Neuronal stem cell (in vitro differentiated cells): ENCODE measurements at regions not wholly inside any gene's neighbourhood (a gene's known extent, or its start where the extent isn't known, plus 50 kb on each side); places are given as distances from the start of the nearest gene placed in this dataset.

Experiments used
- DNase-seq: peaks from one replicate; pipeline ENCODE4 v3.0.0-alpha.2; 2013; ENCODE audit warnings: low spot score
- H2AFZ ChIP-seq: one replicate; pipeline ENCODE4 v1.6.1; 2013; ENCODE audit warnings: mild to moderate bottlenecking, low read length, inconsistent platforms
- H2AK5ac ChIP-seq: 2 replicates; pipeline ENCODE4 v1.6.1; 2013; ENCODE audit warnings: low read depth, mild to moderate bottlenecking, inconsistent platforms, low read length, moderate library complexity, mixed read lengths
- H2BK120ac ChIP-seq: 2 replicates; pipeline ENCODE4 v1.6.1; 2013; ENCODE audit warnings: low read depth, mild to moderate bottlenecking, inconsistent platforms, low read length, moderate library complexity, mixed read lengths
- H2BK12ac ChIP-seq: one replicate; pipeline ENCODE4 v1.6.1; 2013; ENCODE audit warnings: low read length, inconsistent platforms
- H2BK15ac ChIP-seq: 2 replicates; pipeline ENCODE4 v1.6.1; 2013; ENCODE audit warnings: mild to moderate bottlenecking, low read length, inconsistent platforms, mixed read lengths
- H2BK5ac ChIP-seq: one replicate; pipeline ENCODE4 v1.6.1; 2013; ENCODE audit warnings: inconsistent platforms, mild to moderate bottlenecking, low read length, moderate library complexity
- H3K14ac ChIP-seq: one replicate; pipeline ENCODE4 v1.6.1; 2013; ENCODE audit warnings: low read length, inconsistent platforms
- H3K18ac ChIP-seq: 2 replicates; pipeline ENCODE4 v1.6.1; 2013; ENCODE audit warnings: low read length, inconsistent platforms
- H3K23ac ChIP-seq: 2 replicates; pipeline ENCODE4 v1.6.1; 2013; ENCODE audit warnings: low read depth, mild to moderate bottlenecking, mixed read lengths, low read length, inconsistent platforms; ENCODE audit not compliant: poor library complexity
- H3K27ac ChIP-seq: replicated peaks from 3 replicates; pipeline ENCODE4 v1.5.1; 2013; ENCODE audit warnings: low read length, inconsistent platforms
- H3K27me3 ChIP-seq, 3 experiments: 2 replicates each; pipeline ENCODE4 v1.6.1; 2013; ENCODE audit warnings: low read length in 3 of 3, mild to moderate bottlenecking in 2 of 3, inconsistent platforms in 1 of 3, low read depth in 1 of 3, mixed read lengths in 1 of 3, moderate library complexity in 1 of 3; ENCODE audit not compliant: control insufficient read depth in 3 of 3, insufficient read depth in 3 of 3
- H3K36me3 ChIP-seq, 2 donors: replicated peaks in 1 of 2; 2 replicates each; pipeline ENCODE4 v1.6.1; 2013; ENCODE audit warnings: low read length in 2 of 2; ENCODE audit not compliant: control insufficient read depth in 2 of 2, insufficient read depth in 2 of 2
- H3K4ac ChIP-seq: 2 replicates; pipeline ENCODE4 v1.6.1; 2013; ENCODE audit warnings: inconsistent platforms, mild to moderate bottlenecking, low read length, moderate library complexity
- H3K4me1 ChIP-seq, 2 donors: 1 replicate in 1 of 2; 2 replicates in 1 of 2; pipeline ENCODE4 v1.6.1; 2013; ENCODE audit warnings: low read length in 2 of 2, low read depth in 1 of 2; ENCODE audit not compliant: control insufficient read depth in 2 of 2, insufficient read depth in 1 of 2
- H3K4me2 ChIP-seq: one replicate; pipeline ENCODE4 v1.6.1; 2013; ENCODE audit warnings: mild to moderate bottlenecking, low read length, inconsistent platforms; ENCODE audit not compliant: insufficient read depth, poor library complexity, severe bottlenecking
- H3K4me3 ChIP-seq, 2 donors: 2 replicates each; pipeline ENCODE4 v1.5.1; 2013; ENCODE audit warnings: low read length in 2 of 2, mild to moderate bottlenecking in 2 of 2, inconsistent platforms in 1 of 2, moderate library complexity in 1 of 2
- H3K79me1 ChIP-seq: one replicate; pipeline ENCODE4 v1.6.1; 2013; ENCODE audit warnings: low read depth, mild to moderate bottlenecking, inconsistent platforms, low read length, moderate library complexity
- H3K9ac ChIP-seq: one replicate; pipeline ENCODE4 v1.6.1; 2013; ENCODE audit warnings: mild to moderate bottlenecking, low read depth, low read length, inconsistent platforms; ENCODE audit not compliant: poor library complexity
- H3K9me3 ChIP-seq, 2 donors: replicated peaks in 1 of 2; 2 replicates each; pipeline versions ENCODE3 to v1.6.1; 2013; ENCODE audit warnings: low read length in 2 of 2, mild to moderate bottlenecking in 2 of 2, inconsistent platforms in 1 of 2, low read depth in 1 of 2, mixed read lengths in 1 of 2, moderate library complexity in 1 of 2; ENCODE audit not compliant: control insufficient read depth in 2 of 2, insufficient read depth in 1 of 2
- H4K8ac ChIP-seq: one replicate; pipeline ENCODE4 v1.6.1; 2013; ENCODE audit warnings: low read depth, mild to moderate bottlenecking, inconsistent platforms, low read length, moderate library complexity
- H4K91ac ChIP-seq: one replicate; pipeline ENCODE4 v1.6.1; 2013; ENCODE audit warnings: low read length, low read depth, mild to moderate bottlenecking, inconsistent platforms; ENCODE audit not compliant: poor library complexity
- WGBS, 2 donors: extraction: QIAGEN DNeasy Blood & Tissue Kit; methylation state at CpG; one replicate each; pipeline ENCODE4 v1.1.7; 2013; ENCODE audit warnings: missing lambda C conversion rate in 2 of 2, mixed read lengths in 1 of 2; ENCODE audit not compliant: insufficient read length in 2 of 2, insufficient replicate concordance in 1 of 2; ENCODE audit errors: extremely low coverage in 2 of 2; 5-methylcytosine and 5-hydroxymethylcytosine counted together

DNA sequence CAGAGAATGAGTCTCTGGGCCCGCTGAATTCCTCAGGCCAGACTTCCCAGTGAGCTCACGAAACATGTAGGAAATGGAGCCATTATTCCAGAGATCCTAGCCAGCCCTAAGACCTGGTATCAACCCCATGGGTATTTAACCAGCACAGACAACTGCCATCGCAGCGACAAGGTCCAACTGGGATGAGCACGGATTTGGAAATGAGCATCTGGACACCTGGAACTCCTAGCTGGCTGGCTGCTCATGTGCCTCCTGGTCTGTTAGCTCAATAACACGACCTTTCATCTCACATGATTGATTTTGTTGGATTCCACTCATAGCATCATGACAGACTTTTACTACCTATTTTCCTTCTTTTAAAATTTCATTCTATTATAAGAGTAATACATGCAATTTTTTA, 51.0 kb downstream of the POU3F3 start:
- H2AFZ ChIP-seq = no peak overlapping the region
- H2AK5ac ChIP-seq = no peak overlapping the region
- H3K27me3 ChIP-seq = no peaks in the 10 kb centered on the region
- no peaks in the 10 kb centered on the region for H3K79me1 ChIP-seq
- WGBS, 2 donors = no CpG with 5 or more reads among the region's 6 CpGs
- H2BK15ac ChIP-seq = no peak overlapping the region
- no peak overlapping the region for H2BK12ac ChIP-seq
- no peak overlapping the region for H4K8ac ChIP-seq
- H3K4me3 ChIP-seq = no peak overlapping the region
- no peak overlapping the region for H3K23ac ChIP-seq
- no peaks in the 10 kb centered on the region for H3K9me3 ChIP-seq
- H3K9ac ChIP-seq = no peak overlapping the region
- no peak overlapping the region for H3K4me2 ChIP-seq
- H3K18ac ChIP-seq = no peak overlapping the region
- no peak overlapping the region for H4K91ac ChIP-seq
- no peak overlapping the region for H3K4ac ChIP-seq
- H3K36me3 ChIP-seq = no peaks in the 10 kb centered on the region
- no peak overlapping the region for H2BK5ac ChIP-seq
- no peak overlapping the region for H3K27ac ChIP-seq
- H2BK120ac ChIP-seq = no peak overlapping the region
- H3K4me1 ChIP-seq = no peaks in the 10 kb centered on the region
- DNase-seq = no peak
- no peak overlapping the region for H3K14ac ChIP-seq

DNA sequence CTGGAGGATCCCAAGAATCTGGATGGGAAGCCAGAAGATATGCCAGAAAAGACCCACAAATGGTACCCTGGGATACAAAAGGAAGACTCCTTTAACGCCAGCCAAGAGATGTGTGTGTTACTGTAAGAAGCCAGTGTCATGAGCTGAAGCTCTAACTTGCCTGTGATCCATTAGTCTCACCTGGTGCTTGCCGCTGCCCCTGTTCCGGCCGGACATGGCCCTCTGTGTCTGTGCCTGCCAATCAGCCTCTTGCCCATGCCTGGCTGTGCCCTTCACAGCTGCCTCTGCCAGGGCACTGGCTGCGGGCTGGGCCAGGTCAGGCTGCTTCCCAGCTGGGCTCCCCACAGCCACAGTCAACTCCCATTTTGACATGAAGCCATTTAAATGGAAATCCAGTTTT, 55.4 kb downstream of the POU3F3 start:
- no peak overlapping the region for H2BK5ac ChIP-seq
- H3K27ac ChIP-seq = no peak overlapping the region
- H3K79me1 ChIP-seq = no peaks in the 10 kb centered on the region
- peak overlapping the region; percentile 51 for H3K18ac ChIP-seq
- no peaks in the 10 kb centered on the region for H3K4me1 ChIP-seq
- no peak overlapping the region for H3K4me2 ChIP-seq
- H3K4me3 ChIP-seq = peak overlapping the region in 1 of 2 donors; percentile 62
- H3K23ac ChIP-seq = peak overlapping the region; percentile 81
- no peak overlapping the region for H2AFZ ChIP-seq
- DNase-seq = no peak
- H4K8ac ChIP-seq = no peak overlapping the region
- H2AK5ac ChIP-seq = no peak overlapping the region
- no peak overlapping the region for H2BK12ac ChIP-seq
- no peak overlapping the region for H4K91ac ChIP-seq
- no peak overlapping the region for H2BK15ac ChIP-seq
- H3K9me3 ChIP-seq = no peaks in the 10 kb centered on the region
- H3K36me3 ChIP-seq = no peaks in the 10 kb centered on the region
- H2BK120ac ChIP-seq = no peak overlapping the region
- peak overlapping the region; percentile 66 for H3K9ac ChIP-seq
- WGBS, 2 donors = no CpG with 5 or more reads among the region's 5 CpGs
- no peak overlapping the region for H3K14ac ChIP-seq
- peak overlapping the region; percentile 96 for H3K4ac ChIP-seq
- H3K27me3 ChIP-seq = peaks cover 0 to 7% (median 0%) of the 10 kb centered on the region in 3 experiments

DNA sequence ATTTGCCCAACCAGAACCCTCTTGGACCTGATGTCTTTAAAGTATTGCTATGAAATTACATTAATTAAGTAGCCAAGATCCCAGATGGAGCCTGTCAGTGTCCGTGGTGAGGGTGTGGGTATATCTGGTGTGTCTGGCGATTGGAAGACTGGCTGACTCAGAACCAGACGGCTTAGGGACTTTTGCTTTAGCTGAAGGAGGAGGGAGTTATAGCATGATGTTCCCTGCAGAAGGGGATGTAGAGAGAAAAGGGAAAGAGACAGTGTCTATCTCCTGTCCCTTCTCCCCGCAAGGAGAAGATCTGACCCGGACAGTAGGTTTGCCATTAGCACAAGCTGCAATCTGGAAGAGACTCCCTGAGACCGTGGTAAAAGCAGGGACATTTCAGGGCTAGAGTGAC, 60.6 kb downstream of the POU3F3 start:
- Histone ChIP-seq H3K4ac (no peak overlapping the region), H2BK120ac (no peak overlapping the region), H3K14ac (no peak overlapping the region), H2BK5ac (no peak overlapping the region), H3K23ac (no peak overlapping the region), H3K9me3 (no peaks in the 10 kb centered on the region), H3K9ac (no peak overlapping the region), H2AFZ (no peak overlapping the region), H2BK15ac (no peak overlapping the region), H3K27ac (no peak overlapping the region), H3K4me1 (no peaks in the 10 kb centered on the region), H3K36me3 (no peaks in the 10 kb centered on the region), H3K4me2 (no peak overlapping the region), H4K91ac (no peak overlapping the region), H2BK12ac (no peak overlapping the region), H2AK5ac (no peak overlapping the region), H4K8ac (no peak overlapping the region), H3K79me1 (no peaks in the 10 kb centered on the region), H3K18ac (no peak overlapping the region), H3K4me3 (no peak overlapping the region), H3K27me3 (peaks cover 0 to 12% (median 0%) of the 10 kb centered on the region in 3 experiments)
- DNase-seq = no peak
- WGBS, 2 donors = no CpG with 5 or more reads among the region's 6 CpGs

DNA sequence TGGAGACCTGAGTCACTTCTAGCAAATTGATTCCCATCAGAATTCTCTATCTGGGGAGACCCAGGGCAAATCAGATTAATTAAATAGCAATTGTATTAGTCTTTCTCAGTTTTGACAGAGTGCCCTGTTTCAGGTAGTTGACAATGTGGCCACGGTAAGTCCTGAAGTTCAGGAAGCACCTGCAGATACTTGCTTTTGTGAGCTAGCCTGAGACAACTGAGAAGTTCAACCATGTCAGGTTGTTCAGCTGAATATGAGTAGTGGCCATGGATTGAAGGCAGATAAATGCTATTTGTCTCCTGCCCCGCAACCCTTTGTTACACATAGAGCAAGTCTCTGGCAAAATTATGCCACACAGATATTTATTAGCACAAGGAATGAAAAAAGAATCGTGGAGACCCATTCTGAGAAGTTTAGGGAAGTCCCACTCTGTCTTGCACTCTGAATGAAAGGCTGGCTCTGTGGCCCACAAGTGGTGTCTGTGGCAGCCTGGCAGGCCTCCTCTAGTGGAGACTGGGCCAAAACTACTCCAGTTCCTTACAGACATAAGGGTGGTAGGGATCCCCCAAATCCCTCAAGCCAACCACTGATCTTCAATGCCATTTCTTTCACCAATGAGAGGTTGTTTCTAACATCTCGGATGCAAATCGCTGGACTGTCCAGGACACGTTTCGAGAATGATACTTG, 61.3 kb downstream of the POU3F3 start:
- no CpG with 5 or more reads among the region's 7 CpGs for WGBS, 2 donors
- no peak overlapping the region for H3K9ac ChIP-seq

More for the DNA sequence above, 61.3 kb downstream of the POU3F3 start:
- H2AFZ ChIP-seq = no peak overlapping the region
- no peak overlapping the region for H4K91ac ChIP-seq
- H3K4ac ChIP-seq = no peak overlapping the region
- no peak overlapping the region for H4K8ac ChIP-seq
- H2BK12ac ChIP-seq = no peak overlapping the region
- H3K79me1 ChIP-seq = no peaks in the 10 kb centered on the region
- no peak overlapping the region for H3K4me2 ChIP-seq
- H3K4me3 ChIP-seq = no peak overlapping the region
- no peak overlapping the region for H3K23ac ChIP-seq
- H3K27me3 ChIP-seq = peaks cover 0 to 14% (median 0%) of the 10 kb centered on the region in 3 experiments
- no peak overlapping the region for H2BK5ac ChIP-seq
- no peak overlapping the region for H3K14ac ChIP-seq
- no peak overlapping the region for H2AK5ac ChIP-seq
- H3K18ac ChIP-seq = no peak overlapping the region
- peaks cover 0 to 2% of the 10 kb centered on the region in 2 donors for H3K4me1 ChIP-seq
- no peak overlapping the region for H2BK15ac ChIP-seq
- no peak for DNase-seq
- no peaks in the 10 kb centered on the region for H3K36me3 ChIP-seq
- H3K27ac ChIP-seq = no peak overlapping the region
- H3K9me3 ChIP-seq = no peaks in the 10 kb centered on the region
- no peak overlapping the region for H2BK120ac ChIP-seq
